C4-2B (cell line): ENCODE measurements at regions not wholly inside any gene's neighbourhood (a gene's known extent, or its start where the extent isn't known, plus 50 kb on each side); places are given as distances from the start of the nearest gene placed in this dataset.

Experiments used
- ZFX ChIP-seq: fragments of 450-650 bp; IDR thresholded peaks from 2 replicates; pipeline ENCODE4 v1.6.1; 2017
- TF ChIP-seq, protein P1 (sequence below): fragments of 450-650 bp; conservative IDR thresholded peaks from 2 replicates; pipeline ENCODE4 v1.5.1; 2017; ENCODE audit warnings: mild to moderate bottlenecking

DNA sequence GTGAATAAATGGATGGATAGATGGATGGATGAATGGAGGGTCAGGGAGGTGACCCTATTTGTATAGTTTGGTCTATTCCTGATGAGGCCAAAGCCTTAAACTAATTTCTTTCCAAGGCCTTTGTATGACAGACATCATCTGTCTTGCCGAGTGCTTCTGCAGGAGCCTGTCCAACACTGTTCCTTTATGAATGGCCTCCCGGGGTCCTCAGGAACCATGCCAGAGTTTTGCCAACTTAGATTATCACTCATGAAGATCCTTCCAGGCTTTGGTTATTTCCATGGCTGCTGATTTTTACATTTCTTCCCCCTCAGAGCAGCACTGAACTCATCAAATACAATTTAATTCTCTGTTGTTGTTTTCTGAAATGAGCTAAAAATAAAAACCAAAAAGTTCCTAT lies 133.0 kb upstream of the SOX2 start:
- TF ChIP-seq, protein P1, sequence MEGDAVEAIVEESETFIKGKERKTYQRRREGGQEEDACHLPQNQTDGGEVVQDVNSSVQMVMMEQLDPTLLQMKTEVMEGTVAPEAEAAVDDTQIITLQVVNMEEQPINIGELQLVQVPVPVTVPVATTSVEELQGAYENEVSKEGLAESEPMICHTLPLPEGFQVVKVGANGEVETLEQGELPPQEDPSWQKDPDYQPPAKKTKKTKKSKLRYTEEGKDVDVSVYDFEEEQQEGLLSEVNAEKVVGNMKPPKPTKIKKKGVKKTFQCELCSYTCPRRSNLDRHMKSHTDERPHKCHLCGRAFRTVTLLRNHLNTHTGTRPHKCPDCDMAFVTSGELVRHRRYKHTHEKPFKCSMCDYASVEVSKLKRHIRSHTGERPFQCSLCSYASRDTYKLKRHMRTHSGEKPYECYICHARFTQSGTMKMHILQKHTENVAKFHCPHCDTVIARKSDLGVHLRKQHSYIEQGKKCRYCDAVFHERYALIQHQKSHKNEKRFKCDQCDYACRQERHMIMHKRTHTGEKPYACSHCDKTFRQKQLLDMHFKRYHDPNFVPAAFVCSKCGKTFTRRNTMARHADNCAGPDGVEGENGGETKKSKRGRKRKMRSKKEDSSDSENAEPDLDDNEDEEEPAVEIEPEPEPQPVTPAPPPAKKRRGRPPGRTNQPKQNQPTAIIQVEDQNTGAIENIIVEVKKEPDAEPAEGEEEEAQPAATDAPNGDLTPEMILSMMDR = no peak
- no peak for TF ChIP-seq ZFX
